K562 (cell line): ENCODE measurements at regions not wholly inside any gene's neighbourhood (a gene's known extent, or its start where the extent isn't known, plus 50 kb on each side); places are given as distances from the start of the nearest gene placed in this dataset.

Source experiments
- ATAC-seq: fragments of 200-7000 bp; cut with Tn5 transposase; 3 replicates; pipeline ENCODE4 v1.9.1; 2020; ENCODE audit warnings: moderate library complexity
- BruUV-seq: library from RNA; stranded (reverse); fragments of 400-500 nt; replicated peaks from 2 replicates; lab custom pipeline; 2021; lab: Mats Ljungman, UMichigan
- CTCF ChIA-PET: fragments of 300-600 bp; formaldehyde crosslinking; extraction: SDS; loops from one replicate; lab custom pipeline; 2021; ENCODE audit warnings: low intra/inter-chr PET ratio; lab: Yijun Ruan, JAX
- POLR2A ChIA-PET: fragments of 300-600, 350-650 bp; sonication (Branson Sonifier 250); formaldehyde crosslinking; extraction: SDS; loops from one replicate; lab custom pipeline; 2021; ENCODE audit warnings: antibody characterized with exemption, inconsistent platforms; lab: Yijun Ruan, JAX
- DNase-seq, 4 experiments: peaks; one replicate each; pipeline versions ENCODE4 v3.0.0 to v3.0.0-alpha.2; 2011 to 2018; ENCODE audit warnings: low spot score in 3 of 4, mixed read lengths in 3 of 4; ENCODE audit errors: extremely low read depth in 1 of 4
- FAIRE-seq: peaks from 2 replicates; lab custom pipeline; 2011; peaks lifted over from hg19 to GRCh38; lab: Jason Lieb, UNC
- H2AFZ ChIP-seq: 2 replicates; pipeline ENCODE4 v1.6.0; 2011; ENCODE audit warnings: low read depth, low read length, control low read depth, inconsistent platforms
- H3K27ac ChIP-seq: fragments of 200-600 bp; 3 replicates; pipeline ENCODE4 v1.8.0; 2011; ENCODE audit warnings: low read depth, mild to moderate bottlenecking, control low read depth, inconsistent platforms, low read length, moderate library complexity, mixed read lengths; ENCODE audit errors: extremely low read depth
- H3K27me3 ChIP-seq, 2 experiments: fragments of 300-600 bp in 1 of 2; 2 replicates in 1 of 2; 3 replicates in 1 of 2; pipeline versions ENCODE4 v1.6.0 to v1.8.0; 2011; ENCODE audit warnings: inconsistent platforms in 2 of 2, low read length in 2 of 2, mild to moderate bottlenecking in 1 of 2, mixed read lengths in 1 of 2, moderate library complexity in 1 of 2; ENCODE audit not compliant: control insufficient read depth in 2 of 2, insufficient read depth in 2 of 2
- H3K36me3 ChIP-seq: fragments of 300-600 bp; 3 replicates; pipeline ENCODE4 v1.8.0; 2011; ENCODE audit warnings: mild to moderate bottlenecking, low read length, inconsistent platforms; ENCODE audit not compliant: control insufficient read depth, insufficient read depth
- H3K4me1 ChIP-seq, 2 experiments: fragments of 200-600 bp in 1 of 2; replicated peaks in 1 of 2; 2 replicates in 1 of 2; 3 replicates in 1 of 2; pipeline versions ENCODE4 v1.5.1 to v1.8.0; 2011; ENCODE audit warnings: inconsistent platforms in 2 of 2, low read length in 2 of 2, mild to moderate bottlenecking in 1 of 2, mixed read lengths in 1 of 2, moderate library complexity in 1 of 2; ENCODE audit not compliant: control insufficient read depth in 2 of 2, insufficient read depth in 2 of 2
- H3K4me2 ChIP-seq: 2 replicates; pipeline ENCODE4 v1.6.1; 2011; ENCODE audit warnings: low read length, control low read depth, inconsistent platforms, mixed read lengths; ENCODE audit not compliant: insufficient read depth
- H3K4me3 ChIP-seq: fragments of 200-600 bp; sonication (generic), shearing (Covaris generic); 2 replicates; pipeline ENCODE4 v1.5.1; 2016; ENCODE audit warnings: control low read depth, inconsistent platforms
- H3K79me2 ChIP-seq: fragments of 200-600 bp; 3 replicates; pipeline ENCODE4 v1.8.0; 2011; ENCODE audit warnings: low read length, inconsistent platforms; ENCODE audit not compliant: control insufficient read depth, insufficient read depth
- H3K9ac ChIP-seq, 2 experiments: 2 replicates each; pipeline versions ENCODE4 v1.6.0 to v1.6.1; 2011; ENCODE audit warnings: low read depth in 2 of 2, low read length in 2 of 2, control low read depth in 1 of 2, inconsistent platforms in 1 of 2, mild to moderate bottlenecking in 1 of 2, mixed read lengths in 1 of 2; ENCODE audit not compliant: insufficient read depth in 1 of 2
- H3K9me1 ChIP-seq: one replicate; pipeline ENCODE4 v1.6.0; 2011; ENCODE audit warnings: inconsistent platforms, mild to moderate bottlenecking, low read length, moderate library complexity; ENCODE audit not compliant: control insufficient read depth, insufficient read depth
- H3K9me3 ChIP-seq: replicated peaks from 2 replicates; pipeline ENCODE4 v1.5.1; 2011; ENCODE audit warnings: low read depth, low read length, inconsistent platforms; ENCODE audit not compliant: control insufficient read depth, insufficient read depth
- H4K20me1 ChIP-seq: replicated peaks from 2 replicates; pipeline ENCODE4 v1.6.1; 2011; ENCODE audit warnings: low read length, inconsistent platforms, mixed read lengths; ENCODE audit not compliant: control insufficient read depth, insufficient read depth
- BDP1 ChIP-seq: IDR thresholded peaks from 3 replicates; pipeline ENCODE4 v1.6.1; 2011; ENCODE audit not compliant: insufficient read length, insufficient read depth
- DNMT1 ChIP-seq: fragments of 450-650 bp; IDR thresholded peaks from 2 replicates; pipeline ENCODE4 v1.6.1; 2016; ENCODE audit warnings: antibody characterized with exemption, mild to moderate bottlenecking
- EHMT2 ChIP-seq: fragments of 450-650 bp; IDR thresholded peaks from 2 replicates; pipeline ENCODE4 v1.6.1; 2018; ENCODE audit warnings: antibody characterized with exemption
- ILK ChIP-seq: fragments of 450-650 bp; IDR thresholded peaks from 2 replicates; pipeline ENCODE4 v1.6.1; 2016; ENCODE audit warnings: missing genetic modification characterization, low read depth, mild to moderate bottlenecking, missing compliant biosample characterization, moderate library complexity, borderline replicate concordance
- MCM3 ChIP-seq: fragments of 450-650 bp; IDR thresholded peaks from 2 replicates; pipeline ENCODE4 v1.6.1; 2016
- PPARD ChIP-seq: fragments of 250-450 bp; sonication (Bioruptor Pico); IDR thresholded peaks from 2 replicates; pipeline ENCODE4 v1.8.0; 2022; ENCODE audit warnings: inconsistent platforms, mild to moderate bottlenecking, moderate library complexity
- RB1 ChIP-seq: fragments of 450-650 bp; IDR thresholded peaks from 2 replicates; pipeline ENCODE4 v1.6.1; 2017; ENCODE audit warnings: low read depth, mild to moderate bottlenecking
- TRIM24 ChIP-seq, 2 experiments: fragments of 450-650 bp; IDR thresholded peaks; 2 replicates each; pipeline ENCODE4 v1.6.1; 2016
- ZBTB17 ChIP-seq: fragments of 450-650 bp; formaldehyde crosslinking; IDR thresholded peaks from 2 replicates; pipeline ENCODE4 v1.4.0; 2020; ENCODE audit warnings: mild to moderate bottlenecking
- ZNF174 ChIP-seq: fragments of 250-450 bp; sonication (Bioruptor Pico); IDR thresholded peaks from 2 replicates; pipeline ENCODE4 v1.4.0; 2020; ENCODE audit warnings: mild to moderate bottlenecking
- ZNF354B ChIP-seq: fragments of 250-450 bp; sonication (Bioruptor Pico); IDR thresholded peaks from 2 replicates; pipeline ENCODE4 v1.4.0; 2020
- ZNF431 ChIP-seq: sonication (generic); formaldehyde crosslinking; IDR thresholded peaks from 2 replicates; pipeline ENCODE4 v1.8.0; 2022; ENCODE audit warnings: mild to moderate bottlenecking, missing genetic modification reagents
- WGBS: fragments of 100-300 bp; shearing (Covaris generic); methylation state at CpG from one replicate; pipeline ENCODE4 v1.1.6; 2016; ENCODE audit warnings: low coverage, mixed read lengths; ENCODE audit not compliant: insufficient coverage; ENCODE audit errors: missing lambda C conversion rate; 5-methylcytosine and 5-hydroxymethylcytosine counted together
- in situ Hi-C: fragments of 300-500 bp; cut with MboI; formaldehyde crosslinking; loops from 4 replicates; pipeline ENCODE4 v1.15.0; 2018; ENCODE audit warnings: inconsistent platforms, mixed read lengths
- intact Hi-C: fragments of 100-400 bp; cut with micrococcal nuclease; formaldehyde crosslinking; loops from 2 replicates; pipeline ENCODE4 v1.14.2; 2022
- TF ChIP-seq, protein P1 (sequence below), 2 experiments: fragments of 450-650 bp in 1 of 2; sonication (generic) in 1 of 2; formaldehyde crosslinking; conservative IDR thresholded peaks; 2 replicates each; pipeline versions ENCODE4 v1.4.0 to v1.8.1; 2020 to 2022; ENCODE audit warnings: mild to moderate bottlenecking in 1 of 2, missing genetic modification reagents in 1 of 2
- TF ChIP-seq, protein P2 (sequence below): sonication (generic); formaldehyde crosslinking; IDR thresholded peaks from 2 replicates; pipeline ENCODE4 v1.8.0; 2022; ENCODE audit warnings: mild to moderate bottlenecking, missing genetic modification reagents

DNA sequence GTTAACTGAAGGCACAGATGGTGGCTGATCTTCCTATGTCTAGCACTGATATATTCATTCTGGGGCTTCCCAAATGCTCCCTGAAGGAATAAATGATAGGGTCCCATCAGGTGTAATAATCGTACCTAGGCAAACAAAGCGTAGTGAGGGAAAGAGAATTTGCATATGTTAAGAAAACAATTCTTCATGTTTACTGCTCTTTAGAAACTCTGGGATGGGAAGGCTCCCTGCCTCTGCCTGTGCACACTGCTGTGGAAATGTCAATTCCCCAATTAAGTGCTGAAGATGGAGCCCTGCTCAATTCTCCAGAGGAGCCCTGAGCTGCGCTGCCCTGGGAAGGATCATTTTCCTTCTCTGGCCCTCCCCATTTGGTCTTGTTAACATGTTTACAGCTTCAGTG, 380.9 kb upstream of the ADARB2 start:
- in situ Hi-C loops (no loop called here), intact Hi-C loops (no loop called here)
- no peaks in the 10 kb centered on the region for H3K79me2 ChIP-seq
- no peaks in the 10 kb centered on the region for H3K9me1 ChIP-seq
- no peaks in the 10 kb centered on the region for H3K36me3 ChIP-seq
- no peak overlapping the region for H2AFZ ChIP-seq
- no peak overlapping the region for H3K4me3 ChIP-seq
- no peak for DNase-seq
- no peak for FAIRE-seq
- no peak overlapping the region for H3K9ac ChIP-seq
- POLR2A ChIA-PET: no interaction called here
- no peak overlapping the region for H3K27ac ChIP-seq
- H3K4me2 ChIP-seq: no peak overlapping the region
- 8% methylated on average over 3 of the region's 3 CpGs for WGBS
- H3K27me3 ChIP-seq: no peaks in the 10 kb centered on the region
- no TSS peak for BruUV-seq
- ATAC-seq: no peak
- no peaks in the 10 kb centered on the region for H3K9me3 ChIP-seq
- CTCF ChIA-PET: no interaction called here
- no peaks in the 10 kb centered on the region for H3K4me1 ChIP-seq
- TF ChIP-seq EHMT2 (no peak), ZNF174 (CRISPR knock-in tag) (no peak), RB1 (no peak), ZBTB17 (CRISPR knock-in tag) (no peak), MCM3 (no peak), DNMT1 (no peak), ZNF354B (CRISPR knock-in tag) (no peak), ZNF431 (no peak), BDP1 (no peak), TRIM24 (IDR thresholded peaks at IDR 0.05) (no peak), ILK (no peak), PPARD (no peak)
- TF ChIP-seq, protein P1, sequence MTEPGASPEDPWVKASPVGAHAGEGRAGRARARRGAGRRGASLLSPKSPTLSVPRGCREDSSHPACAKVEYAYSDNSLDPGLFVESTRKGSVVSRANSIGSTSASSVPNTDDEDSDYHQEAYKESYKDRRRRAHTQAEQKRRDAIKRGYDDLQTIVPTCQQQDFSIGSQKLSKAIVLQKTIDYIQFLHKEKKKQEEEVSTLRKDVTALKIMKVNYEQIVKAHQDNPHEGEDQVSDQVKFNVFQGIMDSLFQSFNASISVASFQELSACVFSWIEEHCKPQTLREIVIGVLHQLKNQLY (CRISPR knock-in tag; conservative IDR thresholded peaks at IDR 0.05): no peak
- TF ChIP-seq, protein P2, sequence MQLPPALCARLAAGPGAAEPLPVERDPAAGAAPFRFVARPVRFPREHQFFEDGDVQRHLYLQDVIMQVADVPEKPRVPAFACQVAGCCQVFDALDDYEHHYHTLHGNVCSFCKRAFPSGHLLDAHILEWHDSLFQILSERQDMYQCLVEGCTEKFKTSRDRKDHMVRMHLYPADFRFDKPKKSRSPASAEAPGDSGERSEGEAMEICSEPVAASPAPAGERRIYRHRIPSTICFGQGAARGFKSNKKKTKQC (CRISPR knock-in tag): no peak
- no peaks in the 10 kb centered on the region for H4K20me1 ChIP-seq
